PFSK-1 (cell line): ENCODE measurements at regions not wholly inside any gene's neighbourhood (a gene's known extent, or its start where the extent isn't known, plus 50 kb on each side); places are given as distances from the start of the nearest gene placed in this dataset.

ENCODE experiments used
- FOXP2 ChIP-seq: optimal IDR thresholded peaks from 2 replicates; pipeline ENCODE3; 2011; ENCODE audit warnings: borderline replicate concordance, control low read depth, inconsistent platforms; ENCODE audit not compliant: insufficient read depth; ENCODE audit errors: extremely low read length, extremely low read depth
- POLR2AphosphoS5 ChIP-seq: IDR thresholded peaks from 2 replicates; pipeline ENCODE4 v1.6.1; 2012; ENCODE audit warnings: low read depth, mild to moderate bottlenecking, control low read depth, low read length, moderate library complexity
- REST ChIP-seq, 2 experiments: IDR thresholded peaks; 2 replicates each; pipeline versions ENCODE4 v1.6.1 to v1.8.0; 2011 to 2012; ENCODE audit warnings: low read depth in 2 of 2, low read length in 2 of 2, control low read depth in 1 of 2, inconsistent platforms in 1 of 2, mild to moderate bottlenecking in 1 of 2, moderate library complexity in 1 of 2; ENCODE audit not compliant: insufficient read depth in 1 of 2
- SIN3A ChIP-seq: IDR thresholded peaks from 2 replicates; pipeline ENCODE4 v1.6.1; 2012; ENCODE audit warnings: mild to moderate bottlenecking, low read length, moderate library complexity, borderline replicate concordance; ENCODE audit not compliant: insufficient read depth
- TAF1 ChIP-seq: IDR thresholded peaks from 2 replicates; pipeline ENCODE4 v1.6.1; 2012; ENCODE audit warnings: low read length, control low read depth, borderline replicate concordance; ENCODE audit not compliant: insufficient read depth

DNA sequence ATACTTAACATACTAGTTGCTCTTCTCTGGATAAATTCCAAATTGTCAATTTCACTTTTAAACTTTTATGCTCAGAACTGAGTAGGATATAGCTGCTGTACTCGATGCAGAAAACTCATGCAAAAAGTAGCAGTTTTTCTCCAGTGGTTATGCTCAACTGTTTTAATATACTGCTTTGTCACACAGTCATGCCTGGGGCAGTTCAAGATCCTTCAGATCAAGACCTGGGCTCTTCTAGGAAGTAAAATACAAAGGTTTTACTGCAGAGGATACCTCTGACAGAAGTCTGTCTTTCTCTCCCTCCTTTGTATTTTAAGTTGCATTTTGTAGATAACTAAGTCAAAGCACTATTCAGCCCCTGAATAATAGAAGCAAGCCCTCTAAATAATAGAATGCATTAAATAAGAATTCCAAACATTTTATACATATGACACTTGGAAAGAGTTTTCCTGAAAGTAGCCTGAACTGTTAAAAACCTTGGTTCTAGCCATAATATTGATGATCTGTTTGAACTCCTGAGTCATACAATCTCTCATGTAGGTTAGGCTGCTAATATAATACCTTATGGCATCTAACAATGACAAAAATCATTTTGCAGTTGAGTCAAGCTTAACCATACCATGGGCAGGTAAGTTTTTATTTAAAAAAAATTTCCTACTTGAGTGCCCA is 183.3 kb upstream of the TRIB2 start:
- TF ChIP-seq POLR2AphosphoS5 (no peak), SIN3A (no peak), REST (IDR thresholded peaks at IDR 0.05; ENCODE audit: insufficient read depth in 1 of 2, low read depth in 2 of 2, low read length in 2 of 2) (no peak), TAF1 (no peak), FOXP2 (no peak)

DNA sequence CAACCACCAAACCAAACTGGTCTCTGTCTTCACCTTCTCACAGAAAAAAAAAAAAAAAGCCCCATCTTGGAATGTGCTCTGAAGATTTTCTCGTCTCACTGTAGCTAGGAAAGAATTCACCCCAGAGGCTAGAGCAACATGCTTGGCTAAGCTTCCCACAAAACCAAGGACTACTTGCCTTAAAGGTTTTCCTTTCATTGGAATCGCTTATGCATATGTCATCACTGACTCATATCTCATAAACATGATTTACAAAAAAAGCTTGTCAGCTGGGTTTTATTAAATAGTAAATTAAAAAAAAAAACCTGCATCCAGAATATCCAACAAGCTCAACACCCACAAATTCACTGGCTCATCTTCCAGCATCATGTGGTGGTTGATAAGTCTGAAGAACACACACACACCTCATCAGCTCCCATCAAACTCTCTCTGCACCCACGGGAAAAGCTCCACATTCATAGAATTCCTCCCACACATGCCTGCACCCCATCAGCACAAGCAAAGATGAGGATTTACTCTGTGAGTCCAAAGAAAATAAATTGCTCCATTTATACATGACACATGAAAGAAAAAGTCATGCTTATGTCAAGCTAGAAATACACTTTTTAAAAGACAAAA is 182.0 kb upstream of the TRIB2 start:
- TF ChIP-seq REST (IDR thresholded peaks at IDR 0.05; ENCODE audit: insufficient read depth in 1 of 2, low read depth in 2 of 2, low read length in 2 of 2) (no peak), TAF1 (no peak), FOXP2 (no peak), POLR2AphosphoS5 (no peak), SIN3A (no peak)

DNA sequence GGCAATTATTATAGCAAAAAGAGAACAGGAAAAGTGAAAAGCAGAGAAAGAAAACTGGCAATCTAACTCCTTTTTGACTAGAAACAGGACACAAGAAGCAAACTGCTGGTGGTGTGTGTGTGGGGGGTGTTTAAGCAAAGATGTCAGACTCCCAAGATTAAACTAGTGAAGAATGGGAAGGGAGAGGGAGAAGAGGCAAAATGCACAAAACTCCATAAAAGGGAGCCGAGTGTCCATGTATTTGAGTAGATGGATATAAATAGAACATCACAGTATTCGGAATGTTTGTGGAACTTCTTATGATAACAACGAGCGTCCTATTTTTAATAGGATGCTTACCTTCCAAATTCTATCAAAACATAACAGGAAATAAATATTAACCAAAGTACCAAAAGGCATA is 179.8 kb upstream of the TRIB2 start:
- TF ChIP-seq SIN3A (no peak), REST (IDR thresholded peaks at IDR 0.05; ENCODE audit: insufficient read depth in 1 of 2, low read depth in 2 of 2, low read length in 2 of 2) (no peak), POLR2AphosphoS5 (no peak), FOXP2 (no peak), TAF1 (no peak)

- TF ChIP-seq FOXP2 (no peak), TAF1 (no peak), REST (IDR thresholded peaks at IDR 0.05; ENCODE audit: insufficient read depth in 1 of 2, low read depth in 2 of 2, low read length in 2 of 2) (no peak), POLR2AphosphoS5 (no peak), SIN3A (no peak)
Measured at GRCh38 chr2:12538138-12538694, 178.5 kb upstream of the TRIB2 start.
